Tibial artery (tissue), 4 donors: ENCODE measurements at regions not wholly inside any gene's neighbourhood (a gene's known extent, or its start where the extent isn't known, plus 50 kb on each side); places are given as distances from the start of the nearest gene placed in this dataset.

Experiments
- DNase-seq, 2 donors: peaks; one replicate each; pipeline ENCODE4 v3.0.0-alpha.2; 2019
- H3K27ac ChIP-seq, 2 donors: fragments of 200-600 bp; sonication (generic) in 1 of 2; 1 replicate in 1 of 2; 2 replicates in 1 of 2; pipeline ENCODE4 v1.5.1; 2018 to 2019; ENCODE audit warnings: mild to moderate bottlenecking in 1 of 2
- H3K27me3 ChIP-seq, 2 donors: fragments of 200-600 bp; sonication (generic) in 1 of 2; one replicate each; pipeline versions ENCODE4 v1.5.1 to v1.6.0; 2016 to 2019
- H3K36me3 ChIP-seq, 3 donors: fragments of 200-600 bp; sonication (generic) in 2 of 3; one replicate each; pipeline ENCODE4 v1.5.1; 2016 to 2019; ENCODE audit warnings: mild to moderate bottlenecking in 2 of 3
- H3K4me1 ChIP-seq, 4 donors: fragments of 200-600 bp; sonication (generic) in 2 of 4; 1 replicate in 3 of 4; 2 replicates in 1 of 4; pipeline ENCODE4 v1.5.1; 2016 to 2019
- H3K4me3 ChIP-seq, 2 donors: fragments of 200-600 bp; sonication (generic) in 1 of 2; 1 replicate in 1 of 2; 2 replicates in 1 of 2; pipeline ENCODE4 v1.5.1; 2018 to 2019; ENCODE audit warnings: mild to moderate bottlenecking in 2 of 2
- H3K9me3 ChIP-seq, 3 donors: fragments of 200-600 bp; sonication (generic) in 1 of 3; one replicate each; pipeline ENCODE4 v1.5.1; 2016 to 2019
- CTCF ChIP-seq, 2 experiments: fragments of 200-600 bp in 1 of 2; fragments of 450-650 bp in 1 of 2; IDR thresholded peaks; one replicate each; pipeline ENCODE4 v1.5.1; 2017 to 2019; ENCODE audit warnings: antibody characterized with exemption in 2 of 2, mild to moderate bottlenecking in 1 of 2, moderate library complexity in 1 of 2
- intact Hi-C: fragments of 100-400 bp; cut with DNase I; formaldehyde crosslinking; loops from one replicate; pipeline ENCODE4 v1.15.0; 2023; ENCODE audit warnings: low total_unique reads

GRCh38 chr14:62599616-62600385 is 445.5 kb downstream of the KCNH5 start:
- H3K4me3 ChIP-seq: no peak overlapping the region
- no peaks in the 10 kb centered on the region for H3K27me3 ChIP-seq
- H3K4me1 ChIP-seq: no peaks in the 10 kb centered on the region
- H3K27ac ChIP-seq: no peak overlapping the region
- intact Hi-C loops: no loop called here
- TF ChIP-seq CTCF (IDR thresholded peaks at IDR 0.05): no peak
- no peak for DNase-seq
- H3K9me3 ChIP-seq: no peaks in the 10 kb centered on the region
- H3K36me3 ChIP-seq: no peaks in the 10 kb centered on the region

- no peaks in the 10 kb centered on the region for H3K36me3 ChIP-seq
- no peaks in the 10 kb centered on the region for H3K27me3 ChIP-seq
- no peak overlapping the region for H3K4me3 ChIP-seq
- intact Hi-C loops: no loop called here
- no peak for TF ChIP-seq CTCF (IDR thresholded peaks at IDR 0.05)
- H3K9me3 ChIP-seq: no peaks in the 10 kb centered on the region
- H3K4me1 ChIP-seq: no peaks in the 10 kb centered on the region
- no peak overlapping the region for H3K27ac ChIP-seq
- DNase-seq: no peak
Measured at GRCh38 chr14:62602712-62603111, 442.5 kb downstream of the KCNH5 start.

- Histone ChIP-seq H3K27me3 (no peaks in the 10 kb centered on the region), H3K27ac (no peak overlapping the region), H3K4me1 (no peaks in the 10 kb centered on the region), H3K4me3 (no peak overlapping the region), H3K9me3 (no peaks in the 10 kb centered on the region), H3K36me3 (no peaks in the 10 kb centered on the region)
- intact Hi-C loops: no loop called here
- TF ChIP-seq CTCF (IDR thresholded peaks at IDR 0.05): no peak
- DNase-seq: no peak
Measured at GRCh38 chr14:62604524-62604923, 440.7 kb downstream of the KCNH5 start.

DNA sequence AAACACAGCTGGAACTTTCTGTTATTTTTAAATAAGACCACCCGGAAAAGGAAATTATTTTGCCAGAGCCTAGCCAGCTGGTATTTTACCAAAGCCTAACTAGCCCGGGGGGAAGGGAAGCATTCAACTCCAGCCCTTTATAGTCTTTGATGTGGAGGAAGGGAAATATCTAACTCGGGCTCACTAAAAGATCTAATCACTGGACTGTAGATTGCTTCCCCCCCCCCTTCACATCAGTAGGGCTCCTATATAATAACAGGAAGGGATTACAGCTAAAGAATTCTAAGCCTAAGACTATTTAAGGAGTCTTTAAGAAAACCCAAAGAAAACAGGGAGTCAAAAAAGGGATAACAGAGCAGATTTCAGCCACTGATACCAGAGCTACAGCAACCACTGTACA is 431.1 kb downstream of the KCNH5 start:
- no peaks in the 10 kb centered on the region for H3K27me3 ChIP-seq
- intact Hi-C loops: no loop called here
- no peaks in the 10 kb centered on the region for H3K4me1 ChIP-seq
- no peak for TF ChIP-seq CTCF (IDR thresholded peaks at IDR 0.05)
- no peak overlapping the region for H3K4me3 ChIP-seq
- no peaks in the 10 kb centered on the region for H3K36me3 ChIP-seq
- DNase-seq: no peak
- H3K27ac ChIP-seq: no peak overlapping the region
- no peaks in the 10 kb centered on the region for H3K9me3 ChIP-seq

DNA sequence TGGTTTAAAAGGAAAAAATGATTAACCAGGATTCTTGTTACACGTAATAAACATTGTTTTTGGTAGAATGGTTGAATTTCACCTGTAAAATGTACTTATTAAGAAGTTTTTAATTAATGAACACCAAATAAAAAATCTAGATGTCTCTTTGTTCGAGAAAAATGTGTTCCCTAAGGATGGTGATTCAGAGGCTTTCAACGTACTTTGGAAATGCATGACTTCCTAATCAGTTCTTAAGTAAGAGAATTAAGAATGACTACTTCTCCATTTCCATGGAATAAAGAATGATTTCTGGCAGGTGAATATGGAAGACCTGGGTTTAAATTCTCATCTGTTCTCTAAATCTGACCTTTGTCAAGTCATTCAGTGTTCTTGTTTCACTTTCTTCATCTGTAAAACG is 428.6 kb downstream of the KCNH5 start:
- intact Hi-C loops: no loop called here
- Histone ChIP-seq H3K36me3 (no peaks in the 10 kb centered on the region), H3K27ac (no peak overlapping the region), H3K4me3 (no peak overlapping the region), H3K9me3 (no peaks in the 10 kb centered on the region), H3K27me3 (no peaks in the 10 kb centered on the region), H3K4me1 (no peaks in the 10 kb centered on the region)
- TF ChIP-seq CTCF (IDR thresholded peaks at IDR 0.05): no peak
- DNase-seq: no peak

DNA sequence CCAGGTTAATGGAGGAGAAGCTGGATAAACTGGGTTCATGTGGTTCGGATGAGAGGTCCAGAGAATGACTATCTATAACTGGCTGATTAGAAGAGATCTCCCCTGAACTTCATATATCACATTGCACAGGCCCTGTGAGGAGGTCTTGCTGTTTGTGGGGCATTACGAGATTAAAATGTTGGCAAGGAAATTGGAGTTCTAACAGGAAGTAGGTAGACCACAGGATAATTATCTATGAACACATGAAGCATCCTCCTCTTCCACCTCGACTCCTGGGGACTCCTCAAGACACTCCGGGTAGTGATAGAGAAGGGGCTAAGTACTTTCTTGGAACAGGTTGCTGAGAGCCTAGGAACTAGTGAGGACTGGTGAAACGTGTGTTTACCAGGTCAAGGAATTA is 418.8 kb downstream of the KCNH5 start:
- no peak for DNase-seq
- no peak overlapping the region for H3K4me3 ChIP-seq
- no peak for TF ChIP-seq CTCF (IDR thresholded peaks at IDR 0.05)
- no peaks in the 10 kb centered on the region for H3K4me1 ChIP-seq
- H3K9me3 ChIP-seq: no peaks in the 10 kb centered on the region
- H3K27ac ChIP-seq: no peak overlapping the region
- H3K36me3 ChIP-seq: no peaks in the 10 kb centered on the region
- no peaks in the 10 kb centered on the region for H3K27me3 ChIP-seq
- intact Hi-C loops: no loop called here
